LoVo (cell line): ENCODE measurements at regions not wholly inside any gene's neighbourhood (a gene's known extent, or its start where the extent isn't known, plus 50 kb on each side); places are given as distances from the start of the nearest gene placed in this dataset.

Source experiments
- DNase-seq: peaks from one replicate; pipeline ENCODE4 v3.0.0-alpha.2; 2016; ENCODE audit warnings: low spot score

- DNase-seq = no peak
Observed at GRCh38 chr6:1153696-1154245, 158.1 kb upstream of the FOXQ1 start.

- no peak for DNase-seq
Observed at GRCh38 chr6:1146500-1146899, 165.4 kb upstream of the FOXQ1 start.

GRCh38 chr6:1145768-1146218, 166.1 kb upstream of the FOXQ1 start:
- no peak for DNase-seq

- DNase-seq = no peak
Observed at GRCh38 chr6:1144842-1145767, 166.8 kb upstream of the FOXQ1 start.

GRCh38 chr6:1143655-1144054, 168.2 kb upstream of the FOXQ1 start:
- DNase-seq = no peak

GRCh38 chr6:1139155-1139890, 172.6 kb upstream of the FOXQ1 start:
- DNase-seq = no peak

- DNase-seq = no peak
Observed at GRCh38 chr6:1137849-1138248, 174.0 kb upstream of the FOXQ1 start.

GRCh38 chr6:1136827-1137226, 175.1 kb upstream of the FOXQ1 start:
- DNase-seq = no peak

GRCh38 chr6:1136415-1136774, 175.5 kb upstream of the FOXQ1 start:
- no peak for DNase-seq

- DNase-seq = no peak
Observed at GRCh38 chr6:1135726-1136414, 176.0 kb upstream of the FOXQ1 start.

- DNase-seq = no peak
Observed at GRCh38 chr6:1131285-1132079, 180.4 kb upstream of the FOXQ1 start.

- no peak for DNase-seq
Observed at GRCh38 chr6:1130709-1131108, 181.2 kb upstream of the FOXQ1 start.

GRCh38 chr6:1129131-1129530, 182.8 kb upstream of the FOXQ1 start:
- no peak for DNase-seq

GRCh38 chr6:1127597-1128288, 184.2 kb upstream of the FOXQ1 start:
- no peak for DNase-seq

- no peak for DNase-seq
Observed at GRCh38 chr6:1127129-1127528, 184.8 kb upstream of the FOXQ1 start.

- no peak for DNase-seq
Observed at GRCh38 chr6:1126036-1126435, 185.9 kb upstream of the FOXQ1 start.

- no peak for DNase-seq
Observed at GRCh38 chr6:1125297-1125696, 186.6 kb upstream of the FOXQ1 start.

GRCh38 chr6:1124885-1125284, 187.0 kb upstream of the FOXQ1 start:
- DNase-seq = no peak

GRCh38 chr6:1123386-1124375, 188.2 kb upstream of the FOXQ1 start:
- DNase-seq = no peak

- no peak for DNase-seq
Observed at GRCh38 chr6:1122083-1122482, 189.8 kb upstream of the FOXQ1 start.
